HepG2 (cell line): ENCODE measurements at regions not wholly inside any gene's neighbourhood (a gene's known extent, or its start where the extent isn't known, plus 50 kb on each side); places are given as distances from the start of the nearest gene placed in this dataset.

Experiments
- ATAC-seq: fragments of 200-7000 bp; cut with Tn5 transposase; 3 replicates; pipeline ENCODE4 v1.9.1; 2020; ENCODE audit warnings: mild to moderate bottlenecking, moderate library complexity
- BruUV-seq: library from RNA; stranded (reverse); fragments of 400-500 nt; replicated peaks from 2 replicates; lab custom pipeline; 2021; lab: Mats Ljungman, UMichigan
- CTCF ChIA-PET: fragments of 300-600 bp; formaldehyde crosslinking; extraction: SDS; loops from one replicate; lab custom pipeline; 2021; ENCODE audit warnings: low total read pairs, inconsistent platforms, low intra/inter-chr PET ratio; lab: Yijun Ruan, JAX
- POLR2A ChIA-PET: fragments of 350-600 bp; sonication (Branson Sonifier 250); formaldehyde crosslinking; loops from one replicate; lab custom pipeline; 2020; ENCODE audit warnings: antibody characterized with exemption, inconsistent platforms; lab: Yijun Ruan, JAX
- DNase-seq: peaks from one replicate; pipeline ENCODE4 v3.0.0-alpha.2; 2015; ENCODE audit warnings: low spot score
- FAIRE-seq: peaks from 3 replicates; lab custom pipeline; 2011; peaks lifted over from hg19 to GRCh38; lab: Jason Lieb, UNC
- H2AFZ ChIP-seq: one replicate; pipeline ENCODE4 v1.6.1; 2011; ENCODE audit warnings: low read length, inconsistent platforms
- H3K27ac ChIP-seq: fragments of 300-600 bp; 3 replicates; pipeline ENCODE4 v1.8.0; 2011; ENCODE audit warnings: mixed run types, mild to moderate bottlenecking, mixed read lengths, low read length, inconsistent platforms; ENCODE audit not compliant: insufficient read depth; ENCODE audit errors: extremely low read length
- H3K27me3 ChIP-seq, 2 experiments: fragments of 200-600 bp in 1 of 2; 2 replicates in 1 of 2; 3 replicates in 1 of 2; pipeline versions ENCODE4 v1.6.0 to v1.8.0; 2011; ENCODE audit warnings: low read length in 2 of 2, mild to moderate bottlenecking in 2 of 2, moderate library complexity in 2 of 2, inconsistent platforms in 1 of 2; ENCODE audit not compliant: insufficient read depth in 2 of 2, control insufficient read depth in 1 of 2
- H3K36me3 ChIP-seq, 2 experiments: fragments of 200-600 bp in 1 of 2; replicated peaks in 1 of 2; 2 replicates in 1 of 2; 3 replicates in 1 of 2; pipeline versions ENCODE4 v1.5.1 to v1.8.0; 2011; ENCODE audit warnings: low read length in 2 of 2, inconsistent platforms in 1 of 2; ENCODE audit not compliant: insufficient read depth in 2 of 2, control insufficient read depth in 1 of 2
- H3K4me1 ChIP-seq: 2 replicates; pipeline ENCODE4 v1.5.1; 2012; ENCODE audit warnings: low read length, inconsistent platforms; ENCODE audit not compliant: insufficient read depth
- H3K4me2 ChIP-seq: 2 replicates; pipeline ENCODE4 v1.6.0; 2011; ENCODE audit warnings: low read depth, low read length, inconsistent platforms
- H3K4me3 ChIP-seq, 3 experiments: fragments of 200-600 bp in 1 of 3; sonication (generic), shearing (Covaris generic) in 1 of 3; replicated peaks in 1 of 3; 2 replicates each; pipeline ENCODE4 v1.5.1; 2011 to 2016; ENCODE audit warnings: low read length in 3 of 3, inconsistent platforms in 2 of 3, low read depth in 2 of 3, mild to moderate bottlenecking in 2 of 3, control low read depth in 1 of 3, mixed read lengths in 1 of 3; ENCODE audit not compliant: insufficient read depth in 1 of 3
- H3K79me2 ChIP-seq: one replicate; pipeline ENCODE4 v1.6.1; 2011; ENCODE audit warnings: low read length, inconsistent platforms; ENCODE audit not compliant: insufficient read depth
- H3K9ac ChIP-seq: 2 replicates; pipeline ENCODE4 v1.6.0; 2011; ENCODE audit warnings: mild to moderate bottlenecking, low read depth, low read length, inconsistent platforms; ENCODE audit not compliant: insufficient read depth
- H3K9me3 ChIP-seq: 2 replicates; pipeline ENCODE4 v1.5.1; 2012; ENCODE audit warnings: mild to moderate bottlenecking, low read length
- H4K20me1 ChIP-seq: 2 replicates; pipeline ENCODE4 v1.6.0; 2011; ENCODE audit warnings: inconsistent platforms, mild to moderate bottlenecking, low read length, moderate library complexity; ENCODE audit not compliant: insufficient read depth
- BCL3 ChIP-seq: sonication (generic); formaldehyde crosslinking; IDR thresholded peaks from 2 replicates; pipeline ENCODE4 v1.5.1; 2020; ENCODE audit warnings: mild to moderate bottlenecking, missing genetic modification reagents, moderate library complexity
- BHLHE40 ChIP-seq: IDR thresholded peaks from 2 replicates; pipeline ENCODE4 v1.6.1; 2011; ENCODE audit warnings: low read length, improper control_type of control experiment
- EP300 ChIP-seq, 3 experiments: sonication (generic) in 1 of 3; formaldehyde crosslinking in 1 of 3; IDR thresholded peaks; 2 replicates each; pipeline versions ENCODE4 v1.5.1 to v1.6.1; 2011 to 2020; ENCODE audit warnings: low read depth in 2 of 3, low read length in 2 of 3, borderline replicate concordance in 1 of 3, improper control_type of control experiment in 1 of 3, mild to moderate bottlenecking in 1 of 3, missing genetic modification reagents in 1 of 3, moderate library complexity in 1 of 3
- GTF3A ChIP-seq: sonication (generic); formaldehyde crosslinking; conservative IDR thresholded peaks from 2 replicates; pipeline ENCODE4 v1.4.0; 2020; ENCODE audit warnings: mild to moderate bottlenecking, missing genetic modification reagents
- HNRNPUL1 ChIP-seq: fragments of 200-400 bp; formaldehyde crosslinking; IDR thresholded peaks from 2 replicates; pipeline ENCODE4 v1.6.1; 2017; ENCODE audit warnings: low read depth, mild to moderate bottlenecking, low read length, moderate library complexity
- KAT2B ChIP-seq: fragments of 150-350 bp; IDR thresholded peaks from 2 replicates; pipeline ENCODE4 v1.6.1; 2014; ENCODE audit warnings: low read depth, low read length, borderline replicate concordance
- MTA1 ChIP-seq: sonication (generic); formaldehyde crosslinking; IDR thresholded peaks from 2 replicates; pipeline ENCODE4 v1.4.0; 2020; ENCODE audit warnings: missing genetic modification reagents, mild to moderate bottlenecking, borderline replicate concordance
- RELA ChIP-seq: sonication (generic); formaldehyde crosslinking; IDR thresholded peaks from 2 replicates; pipeline ENCODE4 v1.4.0; 2020; ENCODE audit warnings: missing genetic modification reagents
- SOX6 ChIP-seq, 2 experiments: fragments of 450-650 bp in 1 of 2; sonication (generic) in 1 of 2; formaldehyde crosslinking in 1 of 2; IDR thresholded peaks; 2 replicates each; pipeline versions ENCODE4 v1.4.0 to v1.6.1; 2017 to 2020; ENCODE audit warnings: antibody characterized with exemption in 1 of 2, mild to moderate bottlenecking in 1 of 2, missing genetic modification reagents in 1 of 2
- ZMYM3 ChIP-seq: sonication (generic); formaldehyde crosslinking; IDR thresholded peaks from 2 replicates; pipeline ENCODE4 v1.5.1; 2020; ENCODE audit warnings: mild to moderate bottlenecking, missing genetic modification reagents
- ZNF136 ChIP-seq: sonication (generic); formaldehyde crosslinking; IDR thresholded peaks from 2 replicates; pipeline ENCODE4 v1.8.1; 2022; ENCODE audit warnings: low read depth, mild to moderate bottlenecking, moderate library complexity, missing genetic modification reagents
- ZNF282 ChIP-seq: fragments of 450-650 bp; IDR thresholded peaks from 2 replicates; pipeline ENCODE4 v1.6.1; 2018; ENCODE audit not compliant: partially characterized antibody
- ZNF33A ChIP-seq: sonication (generic); formaldehyde crosslinking; IDR thresholded peaks from 2 replicates; pipeline ENCODE4 v1.5.1; 2020; ENCODE audit warnings: missing genetic modification reagents, mild to moderate bottlenecking, moderate library complexity, borderline replicate concordance
- ZNF34 ChIP-seq: sonication (generic); formaldehyde crosslinking; IDR thresholded peaks from 2 replicates; pipeline ENCODE4 v1.4.0; 2020; ENCODE audit warnings: mild to moderate bottlenecking, missing genetic modification reagents, borderline replicate concordance
- ZNF552 ChIP-seq: sonication (generic); formaldehyde crosslinking; IDR thresholded peaks from 2 replicates; pipeline ENCODE4 v1.9.0; 2022; ENCODE audit warnings: missing genetic modification reagents, mild to moderate bottlenecking, borderline replicate concordance
- ZNF746 ChIP-seq: sonication (generic); formaldehyde crosslinking; IDR thresholded peaks from 2 replicates; pipeline ENCODE4 v1.8.0; 2022; ENCODE audit warnings: mild to moderate bottlenecking, missing genetic modification reagents
- ZXDC ChIP-seq: sonication (generic); formaldehyde crosslinking; IDR thresholded peaks from 2 replicates; pipeline ENCODE4 v1.5.0; 2020; ENCODE audit warnings: mild to moderate bottlenecking, missing genetic modification reagents
- WGBS: methylation state at CpG from one replicate; pipeline ENCODE4 v1.1.6; 2017; ENCODE audit warnings: low lambda C conversion rate; 5-methylcytosine and 5-hydroxymethylcytosine counted together
- in situ Hi-C: cut with HindIII; loops from 2 replicates; pipeline ENCODE4 v1.10.0; 2017; ENCODE audit warnings: low pct_unique_long_range_greater_than_20kb; ENCODE audit not compliant: extremely low pct_ligation_motif_present
- intact Hi-C: fragments of 100-400 bp; cut with micrococcal nuclease; formaldehyde crosslinking; loops from one replicate; pipeline ENCODE4 v1.10.0; 2022; ENCODE audit not compliant: unreplicated experiment
- TF ChIP-seq, protein P1 (sequence below): sonication (generic); formaldehyde crosslinking; IDR thresholded peaks from 2 replicates; pipeline ENCODE4 v1.5.0; 2020; ENCODE audit warnings: mild to moderate bottlenecking, missing genetic modification reagents

DNA sequence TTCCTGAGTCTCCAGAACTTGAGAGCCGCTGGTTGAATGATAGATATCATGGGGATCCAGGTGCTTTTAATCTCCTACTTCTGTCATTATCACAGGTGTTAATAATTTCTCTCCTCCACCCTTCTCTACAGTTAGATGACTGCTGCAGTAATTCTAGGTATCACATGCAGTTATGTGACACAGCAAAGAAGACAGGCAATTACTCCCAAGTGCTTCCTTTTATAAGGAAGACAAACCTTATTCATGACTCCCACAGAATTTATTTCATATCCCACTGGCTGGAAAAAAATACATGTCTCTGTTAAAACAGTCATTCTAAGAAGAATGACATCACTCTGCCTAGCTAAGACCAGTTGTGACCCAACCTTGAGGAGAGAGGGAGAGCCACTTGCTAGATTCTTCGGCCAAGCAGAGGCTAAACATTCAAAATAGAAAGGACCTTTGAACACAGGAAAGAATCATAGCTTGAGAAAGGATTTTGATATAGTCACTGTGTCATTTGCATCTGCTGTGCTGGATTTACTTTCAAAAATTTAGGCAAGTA, 500.6 kb downstream of the SI start:
- in situ Hi-C loops = no loop called here
- no peak overlapping the region for H3K9ac ChIP-seq
- no peak overlapping the region for H3K4me2 ChIP-seq
- FAIRE-seq (no peak), DNase-seq (no peak), ATAC-seq (no peak)
- no peaks in the 10 kb centered on the region for H3K27me3 ChIP-seq
- intact Hi-C loops = no loop called here
- no peaks in the 10 kb centered on the region for H3K79me2 ChIP-seq
- CTCF ChIA-PET = no interaction called here
- no peak overlapping the region for H3K4me3 ChIP-seq
- H3K4me1 ChIP-seq = no peaks in the 10 kb centered on the region
- POLR2A ChIA-PET = no interaction called here
- WGBS = 0% methylated on average over 2 of the region's 2 CpGs
- no peaks in the 10 kb centered on the region for H4K20me1 ChIP-seq
- H3K36me3 ChIP-seq = no peaks in the 10 kb centered on the region
- no peaks in the 10 kb centered on the region for H3K9me3 ChIP-seq
- TF ChIP-seq GTF3A (CRISPR knock-in tag) (no peak), ZNF282 (no peak), ZNF746 (CRISPR knock-in tag) (no peak), RELA (CRISPR knock-in tag) (no peak), BCL3 (CRISPR knock-in tag) (no peak), BHLHE40 (no peak), ZXDC (CRISPR knock-in tag) (no peak), HNRNPUL1 (no peak), ZNF33A (CRISPR knock-in tag) (no peak), KAT2B (no peak), MTA1 (CRISPR knock-in tag) (no peak), EP300 (IDR thresholded peaks at IDR 0.05; ENCODE audit: low read depth in 2 of 2, low read length in 2 of 2) (no peak), EP300 (CRISPR knock-in tag; IDR thresholded peaks at IDR 0.05; ENCODE audit: borderline replicate concordance) (no peak), ZNF136 (no peak), ZMYM3 (CRISPR knock-in tag) (no peak), ZNF552 (no peak), ZNF34 (CRISPR knock-in tag) (no peak), SOX6 (IDR thresholded peaks at IDR 0.05) (no peak), SOX6 (CRISPR knock-in tag; IDR thresholded peaks at IDR 0.05) (no peak)
- TF ChIP-seq, protein P1, sequence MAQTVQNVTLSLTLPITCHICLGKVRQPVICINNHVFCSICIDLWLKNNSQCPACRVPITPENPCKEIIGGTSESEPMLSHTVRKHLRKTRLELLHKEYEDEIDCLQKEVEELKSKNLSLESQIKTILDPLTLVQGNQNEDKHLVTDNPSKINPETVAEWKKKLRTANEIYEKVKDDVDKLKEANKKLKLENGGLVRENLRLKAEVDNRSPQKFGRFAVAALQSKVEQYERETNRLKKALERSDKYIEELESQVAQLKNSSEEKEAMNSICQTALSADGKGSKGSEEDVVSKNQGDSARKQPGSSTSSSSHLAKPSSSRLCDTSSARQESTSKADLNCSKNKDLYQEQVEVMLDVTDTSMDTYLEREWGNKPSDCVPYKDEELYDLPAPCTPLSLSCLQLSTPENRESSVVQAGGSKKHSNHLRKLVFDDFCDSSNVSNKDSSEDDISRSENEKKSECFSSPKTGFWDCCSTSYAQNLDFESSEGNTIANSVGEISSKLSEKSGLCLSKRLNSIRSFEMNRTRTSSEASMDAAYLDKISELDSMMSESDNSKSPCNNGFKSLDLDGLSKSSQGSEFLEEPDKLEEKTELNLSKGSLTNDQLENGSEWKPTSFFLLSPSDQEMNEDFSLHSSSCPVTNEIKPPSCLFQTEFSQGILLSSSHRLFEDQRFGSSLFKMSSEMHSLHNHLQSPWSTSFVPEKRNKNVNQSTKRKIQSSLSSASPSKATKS (CRISPR knock-in tag) = no peak
- H2AFZ ChIP-seq = no peak overlapping the region
- no TSS peak for BruUV-seq
- H3K27ac ChIP-seq = no peak overlapping the region
